H1 (cell line): ENCODE measurements at regions not wholly inside any gene's neighbourhood (a gene's known extent, or its start where the extent isn't known, plus 50 kb on each side); places are given as distances from the start of the nearest gene placed in this dataset.

Source experiments
- CTCF ChIA-PET: fragments of 300-600 bp; sonication (Branson Sonifier 250); formaldehyde crosslinking; loops from one replicate; lab custom pipeline; 2021; ENCODE audit not compliant: partially characterized antibody; lab: Charles Lee
- POLR2A ChIA-PET: fragments of 300-600 bp; sonication (Branson Sonifier 250); formaldehyde crosslinking; loops from one replicate; lab custom pipeline; 2021; ENCODE audit warnings: inconsistent platforms; ENCODE audit not compliant: partially characterized antibody; lab: Charles Lee
- DNase-seq, 2 experiments: peaks; one replicate each; pipeline versions ENCODE4 v3.0.0 to v3.0.0-alpha.2; 2010 to 2022; ENCODE audit warnings: low spot score in 2 of 2, low read depth in 1 of 2, mixed read lengths in 1 of 2
- FAIRE-seq: peaks from 2 replicates; lab custom pipeline; 2011; peaks lifted over from hg19 to GRCh38; lab: Jason Lieb, UNC
- H2AFZ ChIP-seq: 2 replicates; pipeline ENCODE4 v1.8.1; 2012; ENCODE audit warnings: low read length, inconsistent platforms
- H2AK5ac ChIP-seq: 2 replicates; pipeline ENCODE4 v1.6.1; 2013; ENCODE audit warnings: low read depth, low read length
- H2BK120ac ChIP-seq: replicated peaks from 2 replicates; pipeline ENCODE3; 2013; ENCODE audit warnings: low read depth, low read length, inconsistent platforms
- H2BK12ac ChIP-seq: 2 replicates; pipeline ENCODE4 v1.6.1; 2013; ENCODE audit warnings: low read depth, low read length
- H2BK15ac ChIP-seq: 2 replicates; pipeline ENCODE4 v1.6.1; 2013; ENCODE audit warnings: low read length
- H2BK20ac ChIP-seq: 2 replicates; pipeline ENCODE4 v1.6.1; 2013; ENCODE audit warnings: low read length
- H2BK5ac ChIP-seq: 2 replicates; pipeline ENCODE4 v1.6.1; 2013; ENCODE audit warnings: low read depth, low read length
- H3K14ac ChIP-seq: 2 replicates; pipeline ENCODE4 v1.6.1; 2013; ENCODE audit warnings: inconsistent platforms; ENCODE audit not compliant: insufficient read length
- H3K18ac ChIP-seq: 2 replicates; pipeline ENCODE4 v1.6.1; 2013; ENCODE audit warnings: low read length; ENCODE audit errors: extremely low read depth
- H3K23ac ChIP-seq: 2 replicates; pipeline ENCODE4 v1.6.1; 2013; ENCODE audit warnings: inconsistent platforms; ENCODE audit not compliant: insufficient read length
- H3K23me2 ChIP-seq: 2 replicates; pipeline ENCODE4 v1.6.1; 2013; ENCODE audit warnings: low read depth, low read length
- H3K27ac ChIP-seq: 2 replicates; pipeline ENCODE4 v1.6.1; 2011; ENCODE audit warnings: low read depth, low read length, inconsistent platforms
- H3K27me3 ChIP-seq, 4 experiments: replicated peaks in 1 of 4; 1 replicate in 1 of 4; 2 replicates in 3 of 4; pipeline versions ENCODE4 v1.6.1 to v1.8.1; 2011 to 2013; ENCODE audit warnings: low read length in 3 of 4, mild to moderate bottlenecking in 3 of 4, inconsistent platforms in 2 of 4, mixed read lengths in 2 of 4, moderate library complexity in 1 of 4; ENCODE audit not compliant: control insufficient read depth in 3 of 4, insufficient read depth in 3 of 4; ENCODE audit errors: extremely low read depth in 1 of 4
- H3K36me3 ChIP-seq, 4 experiments: 2 replicates each; pipeline versions ENCODE4 v1.6.1 to v1.8.1; 2011 to 2013; ENCODE audit warnings: mild to moderate bottlenecking in 4 of 4, low read length in 3 of 4, moderate library complexity in 2 of 4, control low read depth in 1 of 4, inconsistent platforms in 1 of 4; ENCODE audit not compliant: insufficient read depth in 4 of 4, control insufficient read depth in 2 of 4
- H3K4ac ChIP-seq: replicated peaks from 2 replicates; pipeline ENCODE3; 2013; ENCODE audit warnings: low read length, low read depth, mixed read lengths, inconsistent platforms; ENCODE audit not compliant: insufficient read length
- H3K4me1 ChIP-seq, 4 experiments: replicated peaks in 1 of 4; 1 replicate in 1 of 4; 2 replicates in 3 of 4; pipeline versions ENCODE4 v1.6.1 to v1.8.1; 2011 to 2013; ENCODE audit warnings: low read length in 3 of 4, inconsistent platforms in 2 of 4, mixed read lengths in 1 of 4; ENCODE audit not compliant: insufficient read depth in 4 of 4, control insufficient read depth in 3 of 4
- H3K4me2 ChIP-seq, 2 experiments: 2 replicates each; pipeline versions ENCODE4 v1.6.1 to v1.8.1; 2011 to 2013; ENCODE audit warnings: low read depth in 2 of 2, low read length in 2 of 2, control low read depth in 1 of 2, inconsistent platforms in 1 of 2, mild to moderate bottlenecking in 1 of 2; ENCODE audit not compliant: insufficient read depth in 1 of 2
- H3K4me3 ChIP-seq, 4 experiments: fragments of 200-600, 300-600 bp in 1 of 4; sonication (generic), shearing (Covaris generic), sonication (Bioruptor Twin) in 1 of 4; 2 replicates each; pipeline versions ENCODE4 v1.5.1 to v1.8.1; 2011 to 2016; ENCODE audit warnings: low read length in 4 of 4, low read depth in 3 of 4, control low read depth in 2 of 4, inconsistent platforms in 2 of 4, mild to moderate bottlenecking in 2 of 4, mixed read lengths in 1 of 4, moderate library complexity in 1 of 4; ENCODE audit not compliant: insufficient read depth in 2 of 4; ENCODE audit errors: extremely low read depth in 1 of 4
- H3K56ac ChIP-seq: replicated peaks from 2 replicates; pipeline ENCODE3; 2013; ENCODE audit warnings: low read depth, mild to moderate bottlenecking, mixed read lengths, low read length, inconsistent platforms; ENCODE audit not compliant: insufficient read length
- H3K79me1 ChIP-seq: 2 replicates; pipeline ENCODE4 v1.6.1; 2013; ENCODE audit warnings: low read depth, low read length, control low read depth
- H3K79me2 ChIP-seq, 2 experiments: 2 replicates each; pipeline versions ENCODE4 v1.6.1 to v1.8.1; 2012 to 2013; ENCODE audit warnings: low read length in 2 of 2, mild to moderate bottlenecking in 2 of 2, inconsistent platforms in 1 of 2; ENCODE audit not compliant: insufficient read depth in 2 of 2, control insufficient read depth in 1 of 2
- H3K9ac ChIP-seq, 4 experiments: replicated peaks in 1 of 4; 1 replicate in 1 of 4; 2 replicates in 3 of 4; pipeline versions ENCODE4 v1.6.1 to v1.8.1; 2011 to 2013; ENCODE audit warnings: low read depth in 3 of 4, low read length in 3 of 4, control low read depth in 2 of 4, mild to moderate bottlenecking in 2 of 4, moderate library complexity in 2 of 4, inconsistent platforms in 1 of 4; ENCODE audit errors: extremely low read depth in 1 of 4
- H3K9me3 ChIP-seq, 2 experiments: 2 replicates each; pipeline versions ENCODE4 v1.6.1 to v1.8.1; 2012 to 2013; ENCODE audit warnings: mild to moderate bottlenecking in 2 of 2, moderate library complexity in 2 of 2, control low read depth in 1 of 2, inconsistent platforms in 1 of 2, low read depth in 1 of 2, low read length in 1 of 2, mixed read lengths in 1 of 2; ENCODE audit not compliant: insufficient read depth in 2 of 2
- H4K20me1 ChIP-seq, 2 experiments: replicated peaks in 1 of 2; 2 replicates each; pipeline versions ENCODE3 to v1.8.1; 2011 to 2013; ENCODE audit warnings: inconsistent platforms in 2 of 2, low read length in 2 of 2, mild to moderate bottlenecking in 1 of 2; ENCODE audit not compliant: insufficient read depth in 2 of 2, control insufficient read depth in 1 of 2
- H4K5ac ChIP-seq: 2 replicates; pipeline ENCODE4 v1.6.1; 2013; ENCODE audit warnings: low read length, low read depth, mixed read lengths, inconsistent platforms; ENCODE audit not compliant: insufficient read length
- H4K8ac ChIP-seq: 2 replicates; pipeline ENCODE4 v1.8.0; 2013; ENCODE audit warnings: mild to moderate bottlenecking, moderate library complexity, low read length, inconsistent platforms; ENCODE audit not compliant: insufficient read depth; ENCODE audit errors: extremely low read depth
- H4K91ac ChIP-seq: replicated peaks from 2 replicates; pipeline ENCODE3; 2013; ENCODE audit warnings: low read length, mixed read lengths, inconsistent platforms; ENCODE audit not compliant: insufficient read length
- HDAC6 ChIP-seq: IDR thresholded peaks from one replicate; pipeline ENCODE4 v1.7.1; 2012; ENCODE audit warnings: low read depth, mild to moderate bottlenecking, inconsistent platforms, low read length, moderate library complexity
- KDM5A ChIP-seq: fragments of 200-600 bp; IDR thresholded peaks from 2 replicates; pipeline ENCODE4 v1.7.1; 2012; ENCODE audit warnings: mild to moderate bottlenecking, low read length, inconsistent platforms, mixed read lengths
- POLR2A ChIP-seq, 2 experiments: IDR thresholded peaks; 1 replicate in 1 of 2; 2 replicates in 1 of 2; pipeline ENCODE4 v1.6.1; 2011; ENCODE audit warnings: low read depth in 2 of 2, low read length in 2 of 2, mild to moderate bottlenecking in 2 of 2; ENCODE audit errors: control extremely low read depth in 1 of 2
- POU5F1 ChIP-seq: IDR thresholded peaks from 2 replicates; pipeline ENCODE4 v1.6.1; 2011; ENCODE audit warnings: low read depth, mild to moderate bottlenecking, low read length, moderate library complexity
- RXRA ChIP-seq: IDR thresholded peaks from 2 replicates; pipeline ENCODE4 v1.6.1; 2011; ENCODE audit warnings: low read depth, mild to moderate bottlenecking, low read length, moderate library complexity; ENCODE audit not compliant: insufficient read depth
- SP1 ChIP-seq: IDR thresholded peaks from 2 replicates; pipeline ENCODE4 v1.6.1; 2011; ENCODE audit warnings: low read depth, low read length
- SP4 ChIP-seq: IDR thresholded peaks from 2 replicates; pipeline ENCODE4 v1.6.1; 2012; ENCODE audit warnings: low read length, inconsistent platforms
- ZNF274 ChIP-seq: IDR thresholded peaks from 2 replicates; pipeline ENCODE4 v1.7.0; 2012; ENCODE audit warnings: low read length, borderline replicate concordance; ENCODE audit errors: extremely low read depth
- WGBS, 2 experiments: shearing (Covaris generic) in 1 of 2; methylation state at CpG; one replicate each; pipeline versions ENCODE4 v1.1.6 to v1.1.7; 2013 to 2015; ENCODE audit warnings: low lambda C conversion rate in 2 of 2, mixed read lengths in 2 of 2, inconsistent platforms in 1 of 2, low coverage in 1 of 2, missing lambda C conversion rate in 1 of 2; ENCODE audit not compliant: insufficient replicate concordance in 2 of 2, insufficient coverage in 1 of 2, insufficient read length in 1 of 2; ENCODE audit errors: extremely low coverage in 1 of 2, missing lambda C conversion rate in 1 of 2; 5-methylcytosine and 5-hydroxymethylcytosine counted together

DNA sequence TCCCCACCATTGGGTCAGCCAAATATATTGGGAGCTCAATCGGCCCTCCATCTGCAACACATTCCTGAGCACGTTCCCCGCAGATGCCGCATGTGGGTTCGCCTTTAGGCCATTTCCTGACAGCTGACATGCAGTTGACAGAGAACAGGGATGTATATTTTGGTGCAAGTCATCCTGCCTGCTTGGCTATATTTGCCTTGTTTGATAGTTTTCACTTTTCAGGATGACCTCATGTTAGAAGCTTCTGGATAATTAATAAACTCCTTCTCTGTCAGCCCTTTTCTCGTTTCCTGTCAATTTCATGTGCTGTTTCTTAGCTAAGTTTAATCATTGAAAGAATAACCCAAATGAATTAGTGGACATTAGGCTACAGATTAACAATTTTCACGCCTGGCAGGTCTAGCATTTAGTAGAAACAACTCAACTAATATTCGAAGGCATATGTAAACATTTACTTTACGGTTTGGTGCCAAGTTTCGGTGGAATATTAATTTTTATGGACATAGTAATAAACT, 105.8 kb upstream of the SLC5A12 start:
- Histone ChIP-seq H3K14ac (no peak overlapping the region), H3K27me3 (no peaks in the 10 kb centered on the region), H3K18ac (no peak overlapping the region), H2AFZ (no peak overlapping the region), H2BK5ac (no peak overlapping the region), H3K36me3 (no peaks in the 10 kb centered on the region), H3K56ac (no peak overlapping the region), H4K91ac (no peak overlapping the region), H4K8ac (no peak overlapping the region), H2BK120ac (no peak overlapping the region), H3K9me3 (peaks cover 19 to 25% of the 10 kb centered on the region in 2 experiments), H3K4me2 (no peak overlapping the region), H3K4me3 (no peak overlapping the region), H3K23me2 (no peaks in the 10 kb centered on the region), H2AK5ac (no peak overlapping the region), H3K23ac (no peak overlapping the region), H2BK15ac (no peak overlapping the region)
- POLR2A ChIA-PET = no interaction called here
- 92% methylated on average over 10 of the region's 10 CpGs; no CpG with 5 or more reads in 1 of the 2 experiments for WGBS, 2 experiments
- no peak for FAIRE-seq
- TF ChIP-seq SP1 = no peak
- TF ChIP-seq POLR2A (IDR thresholded peaks at IDR 0.05; ENCODE audit: control extremely low read depth in 1 of 2, low read depth in 2 of 2, low read length in 2 of 2) = no peak
- no peak for TF ChIP-seq ZNF274
- no peak for TF ChIP-seq SP4
- no peak for TF ChIP-seq KDM5A
- TF ChIP-seq HDAC6 = no peak
- no peak for TF ChIP-seq POU5F1
- TF ChIP-seq RXRA = no peak
- TF ChIP-seq, all 59 proteins: peak for 0
- H3K4ac ChIP-seq = no peak overlapping the region
- H2BK20ac ChIP-seq = no peak overlapping the region
- CTCF ChIA-PET = interaction anchor here (0.6 kb wide), 1 partner anchor 672 kb away, joined by 7 read pairs; no protein-coding TSS in a partner anchor
- no peak for DNase-seq
- H3K4me1 ChIP-seq = no peaks in the 10 kb centered on the region
- H2BK12ac ChIP-seq = no peak overlapping the region
- no peaks in the 10 kb centered on the region for H4K20me1 ChIP-seq
- no peak overlapping the region for H3K27ac ChIP-seq
- H3K9ac ChIP-seq = no peak overlapping the region
- no peaks in the 10 kb centered on the region for H3K79me2 ChIP-seq
- no peaks in the 10 kb centered on the region for H3K79me1 ChIP-seq
- H4K5ac ChIP-seq = no peak overlapping the region
